DOHH2 (cell line): ENCODE measurements at regions not wholly inside any gene's neighbourhood (a gene's known extent, or its start where the extent isn't known, plus 50 kb on each side); places are given as distances from the start of the nearest gene placed in this dataset.

Experiments
- CTCF ChIP-seq: fragments of 200-600 bp; sonication (generic); IDR thresholded peaks from one replicate; pipeline ENCODE4 v1.5.1; 2014; ENCODE audit warnings: antibody characterized with exemption, mild to moderate bottlenecking, low read depth, low read length; ENCODE audit not compliant: poor library complexity, severe bottlenecking
- EZH2phosphoT487 ChIP-seq: fragments of 200-600 bp; sonication (generic); IDR thresholded peaks from 2 replicates; pipeline ENCODE4 v1.6.1; 2017; ENCODE audit warnings: borderline replicate concordance, mild to moderate bottlenecking, antibody characterized with exemption, low read length, moderate library complexity, mixed read lengths

GRCh38 chr6:12493446-12493845, 203.3 kb downstream of the EDN1 start:
- TF ChIP-seq CTCF (no peak), EZH2phosphoT487 (no peak)
